Prostate gland (tissue), 2 donors: ENCODE measurements at regions not wholly inside any gene's neighbourhood (a gene's known extent, or its start where the extent isn't known, plus 50 kb on each side); places are given as distances from the start of the nearest gene placed in this dataset.

Experiments used
- CTCF ChIP-seq, 4 experiments: fragments of 200-600 bp in 2 of 4; fragments of 450-650 bp in 2 of 4; sonication (generic) in 2 of 4; IDR thresholded peaks; 1 replicate in 3 of 4; 2 replicates in 1 of 4; pipeline ENCODE4 v1.5.1; 2016 to 2019; ENCODE audit warnings: antibody characterized with exemption in 4 of 4, mild to moderate bottlenecking in 2 of 4, moderate library complexity in 2 of 4
- POLR2A ChIP-seq: fragments of 450-650 bp; IDR thresholded peaks from one replicate; pipeline ENCODE4 v1.6.1; 2016; ENCODE audit warnings: antibody characterized with exemption, mild to moderate bottlenecking

GRCh38 chr9:87036506-87036905, 89.2 kb upstream of the GAS1 start:
- TF ChIP-seq POLR2A (no peak), CTCF (IDR thresholded peaks at IDR 0.05) (no peak)
